Peyer's patch (tissue), 4 donors: ENCODE measurements at regions not wholly inside any gene's neighbourhood (a gene's known extent, or its start where the extent isn't known, plus 50 kb on each side); places are given as distances from the start of the nearest gene placed in this dataset.

Source experiments
- POLR2A ChIP-seq, 2 donors: fragments of 450-650 bp; IDR thresholded peaks; one replicate each; pipeline ENCODE4 v1.5.1; 2017; ENCODE audit warnings: antibody characterized with exemption in 2 of 2, mild to moderate bottlenecking in 2 of 2, moderate library complexity in 2 of 2
- TF ChIP-seq, protein P1 (sequence below), 6 experiments: fragments of 450-650 bp in 4 of 6; fragments of 200-600 bp in 2 of 6; sonication (generic) in 1 of 6; IDR thresholded peaks; one replicate each; pipeline ENCODE4 v1.5.1; 2017 to 2019; ENCODE audit warnings: antibody characterized with exemption in 6 of 6, mild to moderate bottlenecking in 3 of 6, moderate library complexity in 1 of 6

DNA sequence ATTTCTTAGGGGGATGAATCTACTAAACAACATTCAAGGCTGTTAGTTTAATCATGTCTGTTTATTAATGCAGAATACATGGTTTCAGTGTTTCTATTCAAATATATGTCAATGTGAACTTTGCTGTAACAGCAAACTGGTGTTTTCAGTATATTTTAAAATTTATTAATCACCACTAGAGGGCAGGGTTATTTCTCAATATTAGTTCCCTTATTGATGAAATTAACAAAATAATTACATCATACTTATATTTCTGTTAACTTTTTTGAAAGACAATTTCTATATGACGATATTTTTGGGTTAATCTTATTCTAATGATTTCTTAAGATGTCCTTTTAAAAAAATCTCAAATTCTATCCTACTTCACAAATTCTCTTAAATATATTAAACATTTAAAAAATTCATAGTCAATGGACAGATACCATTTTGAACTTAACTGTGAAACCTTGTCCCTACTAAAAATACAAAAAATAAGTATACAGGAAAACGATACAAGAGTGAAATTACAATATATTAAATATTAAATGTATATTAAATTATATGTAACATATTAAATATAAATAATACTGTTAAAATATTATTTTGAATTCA lies 1034.1 kb upstream of the PRMT6 start:
- TF ChIP-seq POLR2A (IDR thresholded peaks at IDR 0.05) = no peak
- TF ChIP-seq, protein P1, sequence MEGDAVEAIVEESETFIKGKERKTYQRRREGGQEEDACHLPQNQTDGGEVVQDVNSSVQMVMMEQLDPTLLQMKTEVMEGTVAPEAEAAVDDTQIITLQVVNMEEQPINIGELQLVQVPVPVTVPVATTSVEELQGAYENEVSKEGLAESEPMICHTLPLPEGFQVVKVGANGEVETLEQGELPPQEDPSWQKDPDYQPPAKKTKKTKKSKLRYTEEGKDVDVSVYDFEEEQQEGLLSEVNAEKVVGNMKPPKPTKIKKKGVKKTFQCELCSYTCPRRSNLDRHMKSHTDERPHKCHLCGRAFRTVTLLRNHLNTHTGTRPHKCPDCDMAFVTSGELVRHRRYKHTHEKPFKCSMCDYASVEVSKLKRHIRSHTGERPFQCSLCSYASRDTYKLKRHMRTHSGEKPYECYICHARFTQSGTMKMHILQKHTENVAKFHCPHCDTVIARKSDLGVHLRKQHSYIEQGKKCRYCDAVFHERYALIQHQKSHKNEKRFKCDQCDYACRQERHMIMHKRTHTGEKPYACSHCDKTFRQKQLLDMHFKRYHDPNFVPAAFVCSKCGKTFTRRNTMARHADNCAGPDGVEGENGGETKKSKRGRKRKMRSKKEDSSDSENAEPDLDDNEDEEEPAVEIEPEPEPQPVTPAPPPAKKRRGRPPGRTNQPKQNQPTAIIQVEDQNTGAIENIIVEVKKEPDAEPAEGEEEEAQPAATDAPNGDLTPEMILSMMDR (IDR thresholded peaks at IDR 0.05) = peak in 1 of 6 experiments; percentile 32
